HG02571 (cell line): ENCODE measurements at regions not wholly inside any gene's neighbourhood (a gene's known extent, or its start where the extent isn't known, plus 50 kb on each side); places are given as distances from the start of the nearest gene placed in this dataset.

ENCODE experiments used
- ATAC-seq: cut with Tn5 transposase; IDR thresholded peaks from one replicate; pipeline ENCODE4 v1.9.1; 2021; ENCODE audit warnings: mild to moderate bottlenecking, moderate library complexity; ENCODE audit not compliant: unreplicated experiment

DNA sequence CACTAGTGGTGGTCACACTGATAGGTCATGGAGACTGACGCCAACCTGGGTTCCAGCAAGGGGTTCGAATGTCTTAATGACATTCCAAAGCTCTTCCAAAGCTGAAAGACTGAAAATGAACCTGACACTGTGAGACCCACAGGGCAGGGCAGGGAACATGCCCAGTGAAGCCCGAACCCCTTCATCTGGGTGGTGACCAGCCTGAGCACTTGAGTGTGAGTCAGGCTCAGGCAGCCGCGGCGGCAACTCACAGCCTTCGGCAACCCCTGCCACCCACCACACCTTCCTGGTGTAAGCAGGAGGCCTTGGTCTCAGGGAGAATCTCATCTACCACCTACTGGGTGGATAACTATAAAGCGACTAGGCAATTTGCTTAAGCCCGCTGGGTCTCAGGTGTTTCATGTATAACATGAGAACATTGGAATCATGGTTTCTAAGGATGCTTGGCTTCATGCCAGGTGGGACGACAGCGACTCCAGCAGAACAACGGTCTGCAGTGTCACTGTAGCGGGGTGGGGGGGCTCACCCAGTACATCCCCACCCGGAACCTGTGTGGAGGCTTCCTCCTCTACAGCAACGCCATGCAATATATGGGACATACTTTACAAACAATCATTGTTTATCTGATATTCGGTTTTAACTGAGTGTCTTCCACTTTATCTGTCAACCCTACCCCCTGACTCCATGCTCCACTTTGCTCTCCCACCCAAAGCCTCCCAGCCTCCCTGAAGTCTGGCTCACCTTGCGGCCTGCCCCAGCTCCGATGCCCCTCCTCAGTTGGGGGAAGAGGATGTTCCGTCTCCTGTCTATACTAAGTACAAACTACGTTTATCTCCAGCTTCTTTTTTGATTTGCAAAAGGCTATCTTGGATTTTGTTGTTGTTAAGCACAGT is 125.0 kb upstream of the MEF2A start:
- no peak for ATAC-seq

GRCh38 chr15:99441444-99441800 is 124.4 kb upstream of the MEF2A start:
- ATAC-seq = no peak

- ATAC-seq = no peak
Measured at GRCh38 chr15:99441871-99442251, 123.9 kb upstream of the MEF2A start.

GRCh38 chr15:99442252-99442897 is 123.4 kb upstream of the MEF2A start:
- no peak for ATAC-seq

- no peak for ATAC-seq
Measured at GRCh38 chr15:99443056-99443756, 122.6 kb upstream of the MEF2A start.

DNA sequence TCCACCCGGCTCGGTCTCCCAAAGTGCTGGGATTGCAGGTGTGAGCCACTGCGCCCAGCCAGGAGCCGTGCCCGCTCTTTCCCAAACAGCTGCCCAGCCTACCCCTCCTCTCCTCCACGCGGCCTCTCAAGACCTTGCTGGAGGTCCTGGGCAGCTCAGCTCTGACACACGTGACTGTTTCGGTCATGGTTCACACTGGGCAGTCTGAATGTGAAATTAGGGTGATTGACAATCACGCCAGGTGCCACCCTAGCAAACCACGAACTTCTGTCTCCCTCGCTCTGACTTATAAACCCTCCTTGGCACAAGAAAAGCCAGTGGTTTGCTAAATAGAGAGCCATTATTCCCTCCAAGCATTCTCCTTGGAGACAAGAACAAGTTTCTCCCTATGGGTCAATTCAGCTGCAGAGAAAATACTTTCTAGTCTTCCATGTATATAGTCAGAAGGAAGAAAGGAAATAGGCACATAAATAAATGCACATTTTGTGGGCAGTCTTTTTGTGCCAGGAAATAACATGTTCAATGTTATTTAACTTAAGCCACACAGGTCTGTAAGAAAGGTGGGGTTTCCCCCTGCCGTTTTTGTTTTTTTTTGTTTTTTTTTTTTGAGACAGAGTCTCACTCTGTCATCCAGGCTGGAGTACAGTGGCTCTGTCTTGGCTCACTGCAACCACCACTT is 121.9 kb upstream of the MEF2A start:
- no peak for ATAC-seq

DNA sequence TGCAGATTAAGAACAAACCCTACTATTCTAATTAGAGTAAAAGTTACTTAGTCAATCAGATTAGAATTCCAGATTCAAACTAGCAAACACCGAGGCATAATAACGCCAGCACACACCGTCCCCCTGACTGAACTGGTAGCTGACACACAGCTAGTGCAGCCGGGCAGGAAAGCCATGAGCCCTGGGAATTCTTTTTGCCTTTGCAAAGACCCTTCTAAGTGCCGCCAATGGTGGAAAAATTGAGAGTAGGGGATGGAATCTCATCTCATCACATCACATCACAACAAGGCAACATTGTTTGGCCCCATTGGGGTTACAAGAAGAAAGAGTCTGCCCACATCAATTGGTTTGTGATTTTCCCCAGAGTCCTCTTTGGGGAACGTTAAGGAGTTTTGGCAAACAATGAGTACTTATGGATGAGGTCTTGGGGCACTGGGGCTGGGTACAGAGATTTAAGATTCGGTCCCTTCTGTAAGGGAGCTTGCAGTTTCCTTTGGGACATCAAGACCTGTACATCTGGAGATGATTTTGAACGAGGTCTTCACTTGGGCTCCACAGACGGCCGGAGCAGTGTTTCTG is 120.4 kb upstream of the MEF2A start:
- no peak for ATAC-seq

- ATAC-seq = no peak
Measured at GRCh38 chr15:99446565-99447496, 119.0 kb upstream of the MEF2A start.

GRCh38 chr15:99447497-99448371 is 118.0 kb upstream of the MEF2A start:
- no peak for ATAC-seq

- ATAC-seq = no peak
Measured at GRCh38 chr15:99449514-99449913, 116.3 kb upstream of the MEF2A start.

DNA sequence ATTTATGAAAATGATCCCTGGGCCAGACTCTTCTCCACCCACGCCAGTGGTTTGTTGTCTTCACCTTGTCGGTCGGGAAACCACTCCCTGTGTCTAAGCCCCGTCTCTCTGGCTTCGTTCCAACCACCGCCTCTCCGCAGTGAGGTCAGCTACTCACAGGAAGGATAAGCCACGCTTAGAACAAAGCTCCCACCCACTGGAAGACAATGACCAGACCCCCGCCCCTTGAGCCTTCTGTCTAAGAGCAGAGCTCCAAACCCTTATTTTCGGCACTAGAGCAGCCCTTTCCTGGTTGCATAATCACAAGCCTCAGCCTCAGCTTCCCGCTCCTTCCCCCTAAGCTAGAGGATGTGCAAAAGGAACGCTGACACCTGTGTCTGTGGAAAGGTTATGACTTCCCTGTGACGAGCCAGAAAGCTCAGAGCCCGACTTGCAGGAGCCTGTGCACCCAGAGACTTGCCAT is 114.9 kb upstream of the MEF2A start:
- no peak for ATAC-seq

- ATAC-seq = no peak
Measured at GRCh38 chr15:99451484-99451883, 114.3 kb upstream of the MEF2A start.

GRCh38 chr15:99452010-99452409 is 113.8 kb upstream of the MEF2A start:
- ATAC-seq = no peak

GRCh38 chr15:99452728-99453636 is 112.8 kb upstream of the MEF2A start:
- peak; percentile 77 for ATAC-seq

DNA sequence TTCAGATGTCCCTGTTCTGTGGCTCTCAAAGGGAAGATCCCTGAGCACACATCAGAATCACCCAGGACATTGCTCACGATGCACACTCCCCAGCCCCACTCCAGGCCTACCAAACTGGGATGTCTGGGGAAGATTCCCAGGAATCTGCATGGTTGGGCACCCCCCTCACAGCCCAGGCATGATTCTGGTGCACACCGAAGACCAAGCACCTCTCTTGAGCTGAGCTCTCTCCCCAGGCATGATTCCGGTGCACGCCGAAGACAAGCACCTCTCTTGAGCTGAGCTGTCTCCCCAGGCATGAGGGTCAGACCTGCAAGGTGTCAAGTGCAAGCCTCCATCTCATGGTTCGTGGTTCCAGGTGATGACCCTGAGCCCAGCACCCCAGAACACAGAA is 112.2 kb upstream of the MEF2A start:
- ATAC-seq = no peak

DNA sequence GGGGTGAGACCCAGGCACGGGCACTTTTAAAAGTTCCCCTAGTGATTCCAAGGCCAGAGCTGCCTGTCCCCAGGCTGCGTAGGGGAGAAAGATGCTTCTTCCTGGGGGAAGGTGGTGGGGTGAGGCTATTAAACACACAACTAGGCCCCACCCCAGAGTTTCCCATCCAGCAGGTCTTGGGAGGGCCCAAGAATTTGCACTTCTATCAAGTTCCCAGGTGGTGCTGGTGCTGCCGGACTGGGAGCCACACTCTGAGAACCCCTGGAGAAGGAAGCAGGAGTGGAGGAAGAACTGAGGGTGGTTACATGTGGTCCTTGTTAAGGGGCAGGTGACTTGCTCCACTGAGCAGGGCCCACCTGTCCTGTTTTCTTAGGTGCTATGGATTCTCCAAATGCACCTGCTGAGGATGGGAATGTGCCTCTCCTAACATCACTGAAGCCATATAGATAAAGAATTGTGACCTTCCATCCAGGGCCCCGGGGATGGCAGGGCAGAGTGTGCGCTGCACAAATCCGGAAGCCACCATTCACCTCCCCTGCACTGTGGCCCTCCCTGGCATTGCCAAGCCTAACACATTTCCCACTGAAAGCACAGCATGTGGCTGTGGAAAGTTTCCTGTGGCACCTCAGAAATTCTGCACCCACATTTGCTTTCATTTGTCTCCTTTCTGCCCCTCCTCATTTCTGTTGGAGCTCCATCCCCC is 111.5 kb upstream of the MEF2A start:
- no peak for ATAC-seq
